PC-9 (cell line): ENCODE measurements at regions not wholly inside any gene's neighbourhood (a gene's known extent, or its start where the extent isn't known, plus 50 kb on each side); places are given as distances from the start of the nearest gene placed in this dataset.

Experiments used
- EZH2 ChIP-seq: fragments of 200-600 bp; sonication (generic); IDR thresholded peaks from 2 replicates; pipeline ENCODE4 v1.8.0; 2017; ENCODE audit warnings: antibody characterized with exemption, low read depth
- TF ChIP-seq, protein P1 (sequence below): fragments of 200-600 bp; sonication (generic); conservative IDR thresholded peaks from 2 replicates; pipeline ENCODE4 v1.6.1; 2017; ENCODE audit warnings: mixed run types, antibody characterized with exemption, mild to moderate bottlenecking, moderate library complexity

DNA sequence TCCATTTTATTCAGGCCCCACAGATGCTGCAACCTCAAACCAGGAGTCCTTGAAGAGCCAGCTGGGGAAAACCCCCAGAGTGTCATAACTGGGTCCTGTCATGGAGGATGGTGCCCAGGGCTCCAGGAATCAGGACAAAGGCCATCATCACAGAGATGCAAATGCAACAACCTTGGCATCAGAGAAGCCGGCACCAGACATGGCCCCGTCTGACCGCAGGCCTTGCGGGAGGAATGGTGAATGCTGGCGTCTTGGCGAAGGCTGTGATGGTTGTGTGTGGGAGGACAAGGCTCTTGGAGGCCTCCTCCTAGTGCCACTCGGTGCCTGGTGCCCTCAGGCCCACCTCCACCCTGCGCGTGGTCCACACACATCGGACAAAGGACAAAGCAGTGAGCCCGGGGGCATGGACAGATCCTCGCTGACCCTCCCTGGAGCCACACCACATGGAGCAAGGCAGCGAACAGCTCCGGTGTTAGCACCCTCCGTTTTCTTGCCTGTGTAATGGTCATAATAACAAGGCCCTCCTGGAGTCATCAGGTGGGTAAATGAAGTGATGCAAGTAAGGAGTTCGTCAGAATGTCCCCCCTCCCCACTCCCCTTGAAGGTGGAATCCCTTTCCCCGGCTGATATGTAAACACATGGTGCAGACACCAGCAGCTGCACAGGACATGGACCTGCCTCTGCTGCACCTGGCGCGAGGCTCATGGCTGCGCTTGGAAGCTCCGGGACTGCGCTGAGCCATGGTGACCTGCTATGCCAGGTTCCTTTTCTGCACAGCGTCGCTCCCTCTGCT is 380.7 kb downstream of the IRX2 start:
- TF ChIP-seq, protein P1, sequence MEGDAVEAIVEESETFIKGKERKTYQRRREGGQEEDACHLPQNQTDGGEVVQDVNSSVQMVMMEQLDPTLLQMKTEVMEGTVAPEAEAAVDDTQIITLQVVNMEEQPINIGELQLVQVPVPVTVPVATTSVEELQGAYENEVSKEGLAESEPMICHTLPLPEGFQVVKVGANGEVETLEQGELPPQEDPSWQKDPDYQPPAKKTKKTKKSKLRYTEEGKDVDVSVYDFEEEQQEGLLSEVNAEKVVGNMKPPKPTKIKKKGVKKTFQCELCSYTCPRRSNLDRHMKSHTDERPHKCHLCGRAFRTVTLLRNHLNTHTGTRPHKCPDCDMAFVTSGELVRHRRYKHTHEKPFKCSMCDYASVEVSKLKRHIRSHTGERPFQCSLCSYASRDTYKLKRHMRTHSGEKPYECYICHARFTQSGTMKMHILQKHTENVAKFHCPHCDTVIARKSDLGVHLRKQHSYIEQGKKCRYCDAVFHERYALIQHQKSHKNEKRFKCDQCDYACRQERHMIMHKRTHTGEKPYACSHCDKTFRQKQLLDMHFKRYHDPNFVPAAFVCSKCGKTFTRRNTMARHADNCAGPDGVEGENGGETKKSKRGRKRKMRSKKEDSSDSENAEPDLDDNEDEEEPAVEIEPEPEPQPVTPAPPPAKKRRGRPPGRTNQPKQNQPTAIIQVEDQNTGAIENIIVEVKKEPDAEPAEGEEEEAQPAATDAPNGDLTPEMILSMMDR, result no peak
- no peak for TF ChIP-seq EZH2
